Glomerular visceral epithelial cell (primary cell): ENCODE measurements at regions not wholly inside any gene's neighbourhood (a gene's known extent, or its start where the extent isn't known, plus 50 kb on each side); places are given as distances from the start of the nearest gene placed in this dataset.
"Not testable (repeated sequence)": the region's sequence is repeated elsewhere in the genome, so short reads cannot be mapped to it uniquely, and the experiment has no call there.

Source experiments
- DNase-seq: peaks from one replicate; pipeline ENCODE4 v3.0.0-alpha.2; 2016; ENCODE audit errors: extremely low spot score

DNA sequence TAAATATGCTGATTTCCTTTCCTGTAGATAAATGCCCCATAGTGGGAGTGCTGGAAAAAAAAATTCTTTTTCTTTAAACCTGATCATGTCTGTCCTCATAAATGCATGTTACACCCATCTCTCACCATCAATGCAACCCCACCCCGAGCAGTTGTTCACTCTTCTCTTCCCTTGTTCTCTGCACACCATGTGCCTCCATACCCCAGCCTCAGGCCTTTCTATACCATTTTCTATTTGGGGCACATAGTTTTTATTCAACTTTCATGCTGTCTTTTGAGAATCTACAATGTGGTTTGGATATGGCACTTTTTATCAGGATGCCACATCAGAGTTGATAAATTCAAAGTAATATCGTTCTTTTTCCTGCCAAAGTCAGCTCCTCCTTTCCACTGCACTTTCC lies 202.6 kb downstream of the POTED start:
- not testable (repeated sequence) for DNase-seq

GRCh38 chr21:13810559-13810958 lies 201.0 kb downstream of the POTED start:
- not testable (repeated sequence) for DNase-seq

DNA sequence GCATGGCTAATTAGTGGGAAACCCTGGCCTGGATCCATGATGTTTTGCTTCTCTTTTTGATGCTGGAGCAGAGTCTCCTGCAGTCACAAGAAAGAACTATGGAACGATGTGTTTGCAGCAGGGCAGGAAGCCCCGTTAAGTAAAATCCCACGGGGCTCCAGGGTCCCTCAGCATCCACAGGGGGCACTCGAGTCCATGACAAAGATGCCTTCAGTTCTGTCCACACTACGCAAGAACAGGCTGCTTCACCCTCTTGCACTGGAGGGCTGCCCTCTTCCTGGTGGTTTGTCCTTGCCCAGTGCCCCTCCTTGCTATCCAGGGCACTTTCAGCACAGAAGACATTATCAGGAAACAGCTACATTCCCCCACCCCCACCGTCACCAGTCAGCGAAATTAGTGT lies 196.9 kb downstream of the POTED start:
- DNase-seq: not testable (repeated sequence)

GRCh38 chr21:13802757-13803156 lies 193.2 kb downstream of the POTED start:
- not testable (repeated sequence) for DNase-seq
